Epithelial cell of esophagus (primary cell): ENCODE measurements at regions not wholly inside any gene's neighbourhood (a gene's known extent, or its start where the extent isn't known, plus 50 kb on each side); places are given as distances from the start of the nearest gene placed in this dataset.
A peak's percentile ranks its signal among the peaks of the same experiment; 100 is the strongest.
"Not testable (repeated sequence)": the region's sequence is repeated elsewhere in the genome, so short reads cannot be mapped to it uniquely, and the experiment has no call there.

Experiments
- DNase-seq: peaks from one replicate; pipeline ENCODE4 v3.0.0; 2010; ENCODE audit warnings: low read depth
- H3K4me3 ChIP-seq: 2 replicates; pipeline ENCODE4 v1.5.1; 2011; ENCODE audit warnings: mild to moderate bottlenecking, low read length, control low read depth
- TF ChIP-seq, protein P1 (sequence below): IDR thresholded peaks from 2 replicates; pipeline ENCODE4 v1.5.1; 2011; ENCODE audit warnings: low read depth, mild to moderate bottlenecking, low read length, control low read depth, inconsistent platforms; ENCODE audit not compliant: insufficient read depth; ENCODE audit errors: missing control alignments

DNA sequence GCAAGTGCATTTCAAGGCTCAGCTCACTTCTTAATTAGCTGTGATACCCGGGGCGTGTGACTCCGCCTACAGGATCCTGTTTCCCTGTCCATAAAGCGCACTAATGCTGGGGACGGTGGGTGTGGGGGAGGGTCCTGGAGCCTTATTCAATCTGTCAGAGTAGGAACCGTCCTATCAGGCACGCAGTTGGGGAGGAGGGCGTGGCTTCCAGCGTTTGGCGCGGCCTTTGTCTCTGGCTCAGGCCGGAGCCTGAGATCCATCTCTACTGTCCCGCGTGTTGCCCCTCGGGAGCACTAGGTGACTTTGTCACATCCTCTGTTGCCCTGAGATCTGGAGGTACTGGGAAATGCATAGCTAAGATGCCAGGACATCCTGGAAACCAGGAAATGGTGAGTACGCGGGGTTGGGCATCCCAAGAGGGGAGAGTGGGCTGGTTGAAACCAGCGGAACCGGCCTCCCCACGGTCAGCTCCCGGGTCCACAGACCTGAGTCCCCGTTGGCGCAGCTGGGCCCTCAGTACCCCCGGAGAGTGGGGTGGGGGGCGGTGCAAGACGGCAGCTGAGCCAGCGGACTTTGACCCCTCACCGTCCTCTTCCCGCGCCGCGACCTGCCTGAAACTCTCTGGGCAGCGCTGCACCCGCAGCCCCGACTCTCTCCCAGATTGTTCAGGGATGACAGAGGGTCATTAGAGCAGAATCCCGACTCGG is 104.4 kb upstream of the ZNF92 start:
- TF ChIP-seq, protein P1, sequence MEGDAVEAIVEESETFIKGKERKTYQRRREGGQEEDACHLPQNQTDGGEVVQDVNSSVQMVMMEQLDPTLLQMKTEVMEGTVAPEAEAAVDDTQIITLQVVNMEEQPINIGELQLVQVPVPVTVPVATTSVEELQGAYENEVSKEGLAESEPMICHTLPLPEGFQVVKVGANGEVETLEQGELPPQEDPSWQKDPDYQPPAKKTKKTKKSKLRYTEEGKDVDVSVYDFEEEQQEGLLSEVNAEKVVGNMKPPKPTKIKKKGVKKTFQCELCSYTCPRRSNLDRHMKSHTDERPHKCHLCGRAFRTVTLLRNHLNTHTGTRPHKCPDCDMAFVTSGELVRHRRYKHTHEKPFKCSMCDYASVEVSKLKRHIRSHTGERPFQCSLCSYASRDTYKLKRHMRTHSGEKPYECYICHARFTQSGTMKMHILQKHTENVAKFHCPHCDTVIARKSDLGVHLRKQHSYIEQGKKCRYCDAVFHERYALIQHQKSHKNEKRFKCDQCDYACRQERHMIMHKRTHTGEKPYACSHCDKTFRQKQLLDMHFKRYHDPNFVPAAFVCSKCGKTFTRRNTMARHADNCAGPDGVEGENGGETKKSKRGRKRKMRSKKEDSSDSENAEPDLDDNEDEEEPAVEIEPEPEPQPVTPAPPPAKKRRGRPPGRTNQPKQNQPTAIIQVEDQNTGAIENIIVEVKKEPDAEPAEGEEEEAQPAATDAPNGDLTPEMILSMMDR: no peak
- peak; percentile 12 for DNase-seq
- peak overlapping the region; percentile 16 for H3K4me3 ChIP-seq

- TF ChIP-seq, protein P1: no peak
- no peak overlapping the region for H3K4me3 ChIP-seq
- DNase-seq: no peak
These were observed 104.9 kb upstream of the ZNF92 start for GRCh38 chr7:65268782-65269149.

GRCh38 chr7:65265933-65266519 is 107.6 kb upstream of the ZNF92 start:
- TF ChIP-seq, protein P1: no peak
- DNase-seq: no peak
- H3K4me3 ChIP-seq: no peak overlapping the region

DNA sequence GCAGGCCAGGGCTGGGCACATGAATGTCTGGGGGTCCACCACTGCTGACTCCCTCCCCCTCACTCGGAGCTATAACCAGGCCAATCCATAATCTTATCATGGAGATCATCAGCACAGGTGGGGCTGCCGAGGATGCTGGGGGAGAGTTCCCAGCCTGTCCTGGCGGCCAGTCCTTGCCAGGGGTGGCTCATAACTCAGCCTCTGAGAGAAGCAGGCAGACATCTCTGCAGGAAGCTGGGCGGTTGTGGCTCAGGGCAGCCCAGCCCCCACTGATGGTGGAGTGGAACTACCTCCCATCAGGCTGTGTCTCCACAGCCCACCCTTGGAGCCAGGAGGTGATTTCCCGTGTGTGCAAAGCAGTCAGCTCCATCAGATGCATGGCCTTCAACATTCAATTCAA is 109.4 kb upstream of the ZNF92 start:
- no peak for DNase-seq
- TF ChIP-seq, protein P1: no peak
- no peak overlapping the region for H3K4me3 ChIP-seq

GRCh38 chr7:65260673-65261072 is 113.0 kb upstream of the ZNF92 start:
- DNase-seq, H3K4me3 ChIP-seq: not testable (repeated sequence)

DNA sequence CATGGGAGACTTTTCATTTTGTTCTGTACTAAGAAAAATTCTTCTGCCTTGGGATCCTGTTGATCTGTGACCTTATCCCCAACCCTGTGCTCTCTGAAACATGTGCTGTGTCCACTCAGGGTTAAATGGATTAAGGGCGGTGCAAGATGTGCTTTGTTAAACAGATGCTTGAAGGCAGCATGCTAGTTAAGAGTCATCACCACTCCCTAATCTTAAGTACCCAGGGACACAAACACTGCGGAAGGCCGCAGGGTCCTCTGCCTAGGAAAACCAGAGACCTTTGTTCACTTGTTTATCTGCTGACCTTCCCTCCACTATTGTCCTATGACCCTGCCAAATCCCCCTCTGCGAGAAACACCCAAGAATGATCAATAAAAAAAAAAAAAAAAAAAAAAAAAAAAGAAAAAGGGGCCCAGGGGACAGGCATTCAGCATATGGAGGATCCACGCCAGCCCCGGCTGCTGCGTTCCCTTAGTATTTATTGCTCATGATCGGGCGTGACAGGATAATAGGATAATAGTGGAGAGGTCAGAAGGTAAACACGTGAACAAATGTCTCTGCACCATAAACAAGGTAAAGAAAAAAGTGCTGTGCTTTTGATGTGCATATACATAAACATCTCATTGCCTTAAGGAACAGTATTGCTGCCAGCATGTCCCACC is 113.7 kb upstream of the ZNF92 start:
- H3K4me3 ChIP-seq, DNase-seq: not testable (repeated sequence)

- TF ChIP-seq, protein P1: no peak
- H3K4me3 ChIP-seq: no peak overlapping the region
- DNase-seq: no peak
These were observed 119.6 kb upstream of the ZNF92 start for GRCh38 chr7:65254061-65254460.
